Naive thymus-derived CD4-positive, alpha-beta T cell (primary cell): ENCODE measurements at regions not wholly inside any gene's neighbourhood (a gene's known extent, or its start where the extent isn't known, plus 50 kb on each side); places are given as distances from the start of the nearest gene placed in this dataset.

ENCODE experiments used
- ATAC-seq: fragments of 150-1000 bp; cut with Tn5 transposase; 2 replicates; pipeline ENCODE4 v1.10.0; 2021; ENCODE audit warnings: mild to moderate bottlenecking, moderate library complexity
- CTCF ChIA-PET: fragments of 350-600 bp; sonication (Branson Sonifier 250); formaldehyde crosslinking; loops from one replicate; lab custom pipeline; 2021; ENCODE audit warnings: antibody characterized with exemption; lab: Charles Lee
- POLR2A ChIA-PET: fragments of 350-600 bp; sonication (Branson Sonifier 250); formaldehyde crosslinking; loops from one replicate; lab custom pipeline; 2021; ENCODE audit warnings: antibody characterized with exemption, inconsistent platforms; lab: Charles Lee
- DNase-seq, 9 donors: peaks; one replicate each; pipeline versions ENCODE4 v3.0.0 to v3.0.0-alpha.2; 2020 to 2022; ENCODE audit warnings: mixed read lengths in 1 of 9
- H3K27ac ChIP-seq: one replicate; pipeline ENCODE4 v1.7.0; 2013; ENCODE audit warnings: mild to moderate bottlenecking, low read depth, low read length, moderate library complexity
- H3K27me3 ChIP-seq, 2 donors: one replicate each; pipeline ENCODE4 v1.7.0; 2013; ENCODE audit warnings: low read length in 2 of 2, mild to moderate bottlenecking in 2 of 2, moderate library complexity in 2 of 2; ENCODE audit not compliant: control insufficient read depth in 2 of 2, insufficient read depth in 2 of 2
- H3K36me3 ChIP-seq, 3 experiments: 1 replicate in 2 of 3; 2 replicates in 1 of 3; pipeline ENCODE4 v1.7.0; 2013; ENCODE audit warnings: low read length in 3 of 3, mild to moderate bottlenecking in 3 of 3, moderate library complexity in 1 of 3; ENCODE audit not compliant: insufficient read depth in 3 of 3, control insufficient read depth in 2 of 3
- H3K4me1 ChIP-seq, 2 donors: one replicate each; pipeline ENCODE4 v1.7.0; 2013; ENCODE audit warnings: low read length in 2 of 2, mild to moderate bottlenecking in 2 of 2, moderate library complexity in 1 of 2; ENCODE audit not compliant: control insufficient read depth in 2 of 2, insufficient read depth in 2 of 2
- H3K4me3 ChIP-seq: 2 replicates; pipeline ENCODE4 v1.7.0; 2013; ENCODE audit warnings: mild to moderate bottlenecking, low read length
- H3K9me3 ChIP-seq, 3 experiments: 1 replicate in 2 of 3; 2 replicates in 1 of 3; pipeline ENCODE4 v1.7.0; 2013; ENCODE audit warnings: low read length in 3 of 3; ENCODE audit not compliant: control insufficient read depth in 2 of 3
- H3K27ac Mint-ChIP-seq, 9 donors: one replicate each; pipeline ENCODE4 v1.8.0; 2020 to 2022; ENCODE audit warnings: mixed read lengths in 9 of 9, mild to moderate bottlenecking in 8 of 9, moderate library complexity in 5 of 9, inconsistent platforms in 2 of 9
- H3K27me3 Mint-ChIP-seq, 5 donors: one replicate each; pipeline ENCODE4 v1.8.0; 2021 to 2022; ENCODE audit warnings: mixed read lengths in 5 of 5, mild to moderate bottlenecking in 1 of 5
- H3K36me3 Mint-ChIP-seq, 5 donors: one replicate each; pipeline ENCODE4 v1.8.0; 2020 to 2022; ENCODE audit warnings: mixed read lengths in 5 of 5, mild to moderate bottlenecking in 3 of 5, inconsistent platforms in 1 of 5
- H3K4me1 Mint-ChIP-seq, 7 donors: one replicate each; pipeline ENCODE4 v1.8.0; 2020 to 2022; ENCODE audit warnings: mixed read lengths in 7 of 7, mild to moderate bottlenecking in 3 of 7, inconsistent platforms in 1 of 7
- H3K4me3 Mint-ChIP-seq, 10 donors: one replicate each; pipeline ENCODE4 v1.8.0; 2020 to 2022; ENCODE audit warnings: mild to moderate bottlenecking in 10 of 10, mixed read lengths in 10 of 10, moderate library complexity in 6 of 10, inconsistent platforms in 2 of 10
- H3K9me3 Mint-ChIP-seq, 11 donors: one replicate each; pipeline ENCODE4 v1.8.0; 2020 to 2022; ENCODE audit warnings: mixed read lengths in 11 of 11, mild to moderate bottlenecking in 4 of 11, inconsistent platforms in 1 of 11, moderate library complexity in 1 of 11
- intact Hi-C, 2 donors: fragments of 100-400 bp; cut with micrococcal nuclease; formaldehyde crosslinking; loops; one replicate each; pipeline ENCODE4 v1.15.1; 2023

GRCh38 chr1:4433075-4433474 is 221.3 kb upstream of the AJAP1 start:
- H3K4me3 ChIP-seq: no peak overlapping the region
- H3K36me3 ChIP-seq: no peaks in the 10 kb centered on the region
- Mint-ChIP-seq H3K9me3 (peaks cover 0 to 5% (median 3%) of the 10 kb centered on the region in 11 donors), H3K4me1 (no peaks in the 10 kb centered on the region), H3K27ac (no peak overlapping the region), H3K27me3 (peaks cover 0 to 25% (median 5%) of the 10 kb centered on the region in 5 donors), H3K4me3 (no peak overlapping the region), H3K36me3 (peaks cover 0 to 5% (median 0%) of the 10 kb centered on the region in 5 donors)
- no peaks in the 10 kb centered on the region for H3K27me3 ChIP-seq
- ChIA-PET CTCF (no interaction called here), POLR2A (no interaction called here)
- no peaks in the 10 kb centered on the region for H3K9me3 ChIP-seq
- no peak for DNase-seq
- ATAC-seq: no peak
- H3K27ac ChIP-seq: no peak overlapping the region
- intact Hi-C loops: no loop called here
- no peaks in the 10 kb centered on the region for H3K4me1 ChIP-seq

- Histone ChIP-seq H3K9me3 (no peaks in the 10 kb centered on the region), H3K27ac (no peak overlapping the region), H3K4me3 (no peak overlapping the region), H3K36me3 (no peaks in the 10 kb centered on the region), H3K4me1 (no peaks in the 10 kb centered on the region), H3K27me3 (no peaks in the 10 kb centered on the region)
- ChIA-PET POLR2A (no interaction called here), CTCF (no interaction called here)
- Mint-ChIP-seq H3K27me3 (peaks cover 11 to 71% (median 35%) of the 10 kb centered on the region in 5 donors), H3K36me3 (no peaks in the 10 kb centered on the region), H3K9me3 (no peaks in the 10 kb centered on the region), H3K27ac (no peak overlapping the region), H3K4me3 (no peak overlapping the region), H3K4me1 (peaks cover 0 to 1% (median 0%) of the 10 kb centered on the region in 7 donors)
- ATAC-seq: no peak
- intact Hi-C loops: no loop called here
- DNase-seq: no peak
Measured at GRCh38 chr1:4444086-4444485, 210.3 kb upstream of the AJAP1 start.

- POLR2A ChIA-PET: no interaction called here
- ATAC-seq (no peak), DNase-seq (no peak)
- intact Hi-C loops: no loop called here
- peaks cover 0 to 2% (median 0%) of the 10 kb centered on the region in 11 donors for H3K9me3 Mint-ChIP-seq
- CTCF ChIA-PET: no interaction called here
- no peak overlapping the region for H3K27ac Mint-ChIP-seq
- no peaks in the 10 kb centered on the region for H3K36me3 Mint-ChIP-seq
- no peak overlapping the region for H3K27ac ChIP-seq
- H3K4me1 Mint-ChIP-seq: peaks cover 0 to 1% (median 0%) of the 10 kb centered on the region in 7 donors
- H3K4me3 Mint-ChIP-seq: no peak overlapping the region
- H3K27me3 ChIP-seq: no peaks in the 10 kb centered on the region
- H3K27me3 Mint-ChIP-seq: peaks cover 11 to 66% (median 53%) of the 10 kb centered on the region in 5 donors
- H3K4me3 ChIP-seq: no peak overlapping the region
- H3K9me3 ChIP-seq: no peaks in the 10 kb centered on the region
- no peaks in the 10 kb centered on the region for H3K4me1 ChIP-seq
- H3K36me3 ChIP-seq: no peaks in the 10 kb centered on the region
Measured at GRCh38 chr1:4447778-4448420, 206.5 kb upstream of the AJAP1 start.

- no peak overlapping the region for H3K27ac ChIP-seq
- H3K36me3 ChIP-seq: no peaks in the 10 kb centered on the region
- H3K27me3 Mint-ChIP-seq: peaks cover 11 to 64% (median 46%) of the 10 kb centered on the region in 5 donors
- H3K9me3 ChIP-seq: no peaks in the 10 kb centered on the region
- no peak for DNase-seq
- H3K36me3 Mint-ChIP-seq: no peaks in the 10 kb centered on the region
- intact Hi-C loops: no loop called here
- H3K9me3 Mint-ChIP-seq: peaks cover 0 to 7% (median 0%) of the 10 kb centered on the region in 11 donors
- ChIA-PET POLR2A (no interaction called here), CTCF (no interaction called here)
- H3K27me3 ChIP-seq: no peaks in the 10 kb centered on the region
- no peak overlapping the region for H3K4me3 Mint-ChIP-seq
- ATAC-seq: no peak
- H3K4me1 Mint-ChIP-seq: peaks cover 0 to 1% (median 0%) of the 10 kb centered on the region in 7 donors
- H3K27ac Mint-ChIP-seq: no peak overlapping the region
- H3K4me1 ChIP-seq: no peaks in the 10 kb centered on the region
- no peak overlapping the region for H3K4me3 ChIP-seq
Measured at GRCh38 chr1:4449972-4450371, 204.4 kb upstream of the AJAP1 start.

- H3K27ac ChIP-seq: no peak overlapping the region
- ChIA-PET POLR2A (no interaction called here), CTCF (no interaction called here)
- Mint-ChIP-seq H3K36me3 (peaks cover 0 to 4% (median 0%) of the 10 kb centered on the region in 5 donors), H3K4me1 (no peaks in the 10 kb centered on the region), H3K27me3 (peaks cover 0 to 37% (median 24%) of the 10 kb centered on the region in 5 donors), H3K9me3 (peaks cover 0 to 11% (median 5%) of the 10 kb centered on the region in 11 donors), H3K27ac (no peak overlapping the region), H3K4me3 (no peak overlapping the region)
- no peaks in the 10 kb centered on the region for H3K9me3 ChIP-seq
- H3K27me3 ChIP-seq: no peaks in the 10 kb centered on the region
- no peak for DNase-seq
- no peak for ATAC-seq
- H3K4me1 ChIP-seq: no peaks in the 10 kb centered on the region
- H3K4me3 ChIP-seq: no peak overlapping the region
- H3K36me3 ChIP-seq: no peaks in the 10 kb centered on the region
- intact Hi-C loops: no loop called here
Measured at GRCh38 chr1:4452701-4453100, 201.7 kb upstream of the AJAP1 start.

GRCh38 chr1:4460052-4460451 is 194.4 kb upstream of the AJAP1 start:
- Mint-ChIP-seq H3K4me3 (no peak overlapping the region), H3K27ac (no peak overlapping the region), H3K27me3 (no peaks in the 10 kb centered on the region), H3K36me3 (peaks cover 0 to 4% (median 0%) of the 10 kb centered on the region in 5 donors), H3K4me1 (no peaks in the 10 kb centered on the region), H3K9me3 (peaks cover 0 to 9% (median 4%) of the 10 kb centered on the region in 11 donors)
- POLR2A ChIA-PET: no interaction called here
- H3K4me1 ChIP-seq: no peaks in the 10 kb centered on the region
- ATAC-seq (no peak), DNase-seq (no peak)
- H3K4me3 ChIP-seq: no peak overlapping the region
- CTCF ChIA-PET: no interaction called here
- no peaks in the 10 kb centered on the region for H3K27me3 ChIP-seq
- H3K9me3 ChIP-seq: no peaks in the 10 kb centered on the region
- no peaks in the 10 kb centered on the region for H3K36me3 ChIP-seq
- H3K27ac ChIP-seq: no peak overlapping the region
- intact Hi-C loops: no loop called here

GRCh38 chr1:4460651-4461050 is 193.8 kb upstream of the AJAP1 start:
- ChIA-PET POLR2A (no interaction called here), CTCF (no interaction called here)
- H3K27ac Mint-ChIP-seq: no peak overlapping the region
- no peaks in the 10 kb centered on the region for H3K4me1 Mint-ChIP-seq
- peaks cover 0 to 4% (median 0%) of the 10 kb centered on the region in 5 donors for H3K36me3 Mint-ChIP-seq
- H3K27me3 Mint-ChIP-seq: no peaks in the 10 kb centered on the region
- H3K4me3 ChIP-seq: no peak overlapping the region
- ATAC-seq (no peak), DNase-seq (no peak)
- H3K9me3 ChIP-seq: no peaks in the 10 kb centered on the region
- peaks cover 0 to 7% (median 4%) of the 10 kb centered on the region in 11 donors for H3K9me3 Mint-ChIP-seq
- H3K4me3 Mint-ChIP-seq: no peak overlapping the region
- intact Hi-C loops: no loop called here
- no peaks in the 10 kb centered on the region for H3K27me3 ChIP-seq
- no peaks in the 10 kb centered on the region for H3K4me1 ChIP-seq
- no peaks in the 10 kb centered on the region for H3K36me3 ChIP-seq
- no peak overlapping the region for H3K27ac ChIP-seq
